Neural cell (in vitro differentiated cells): ENCODE measurements at regions not wholly inside any gene's neighbourhood (a gene's known extent, or its start where the extent isn't known, plus 50 kb on each side); places are given as distances from the start of the nearest gene placed in this dataset.

Experiments
- H2AFZ ChIP-seq: fragments of 200-600, 300-800 bp; sonication (generic), shearing (Covaris generic); 2 replicates; pipeline ENCODE4 v1.6.0; 2014; ENCODE audit warnings: low read depth, mild to moderate bottlenecking, antibody characterized with exemption, low read length, moderate library complexity
- H3F3A ChIP-seq: fragments of 200-600 bp; shearing (Covaris generic); 2 replicates; pipeline ENCODE4 v1.6.1; 2016; ENCODE audit warnings: mild to moderate bottlenecking, moderate library complexity, mixed read lengths, antibody characterized with exemption, low read length; ENCODE audit not compliant: insufficient read depth, poor library complexity, severe bottlenecking
- H3K27ac ChIP-seq: fragments of 200-600, 300-800 bp; sonication (generic), shearing (Covaris generic); 2 replicates; pipeline ENCODE4 v1.5.1; 2014; ENCODE audit warnings: mild to moderate bottlenecking, low read length, moderate library complexity
- H3K27me3 ChIP-seq: fragments of 300-800, 200-600 bp; sonication (generic), shearing (Covaris generic); 2 replicates; pipeline ENCODE4 v1.6.0; 2014; ENCODE audit warnings: mild to moderate bottlenecking, low read depth, low read length, moderate library complexity; ENCODE audit not compliant: insufficient read depth
- H3K36me3 ChIP-seq: fragments of 300-800, 200-600 bp; sonication (generic), shearing (Covaris generic); 2 replicates; pipeline ENCODE4 v1.5.1; 2014; ENCODE audit warnings: mild to moderate bottlenecking, antibody characterized with exemption, low read length, moderate library complexity; ENCODE audit not compliant: insufficient read depth
- H3K4me2 ChIP-seq: fragments of 300-800, 200-600 bp; sonication (generic), shearing (Covaris generic); 2 replicates; pipeline ENCODE4 v1.6.0; 2014; ENCODE audit warnings: mild to moderate bottlenecking, low read length
- H3K4me3 ChIP-seq: fragments of 300-800, 200-600 bp; sonication (generic), shearing (Covaris generic); 2 replicates; pipeline ENCODE4 v1.5.1; 2014; ENCODE audit warnings: mild to moderate bottlenecking, low read length, moderate library complexity
- H3K79me2 ChIP-seq: fragments of 200-600 bp; shearing (Covaris generic); replicated peaks from 2 replicates; pipeline ENCODE4 v1.6.0; 2014; ENCODE audit warnings: mild to moderate bottlenecking, low read length, moderate library complexity; ENCODE audit not compliant: insufficient read depth
- H3K9ac ChIP-seq: fragments of 300-800, 200-600 bp; sonication (generic), shearing (Covaris generic); 2 replicates; pipeline ENCODE4 v1.6.1; 2016; ENCODE audit warnings: mild to moderate bottlenecking, low read length, mixed read lengths
- H3K9me2 ChIP-seq: fragments of 200-600 bp; shearing (Covaris generic); 2 replicates; pipeline ENCODE4 v1.6.1; 2016; ENCODE audit warnings: mild to moderate bottlenecking, low read length, mixed read lengths; ENCODE audit not compliant: insufficient read depth
- H3K9me3 ChIP-seq: fragments of 200-600, 300-800 bp; sonication (generic), shearing (Covaris generic); 2 replicates; pipeline ENCODE4 v1.6.1; 2016; ENCODE audit warnings: mild to moderate bottlenecking, mixed run types, low read length, moderate library complexity, mixed read lengths
- H4K20me1 ChIP-seq: fragments of 200-600 bp; shearing (Covaris generic); 2 replicates; pipeline ENCODE4 v1.6.1; 2016; ENCODE audit warnings: mild to moderate bottlenecking, mixed run types; ENCODE audit not compliant: insufficient read depth
- CTCF ChIP-seq: fragments of 450-650 bp; IDR thresholded peaks from 2 replicates; pipeline ENCODE4 v1.5.1; 2014; ENCODE audit warnings: antibody characterized with exemption, mild to moderate bottlenecking, moderate library complexity; ENCODE audit not compliant: poor library complexity, severe bottlenecking
- EP300 ChIP-seq: fragments of 450-650 bp; conservative IDR thresholded peaks from 2 replicates; pipeline ENCODE4 v1.6.1; 2014; ENCODE audit warnings: antibody characterized with exemption, mild to moderate bottlenecking, moderate library complexity; ENCODE audit not compliant: poor library complexity, severe bottlenecking
- EZH2 ChIP-seq: fragments of 200-600, 300-800 bp; shearing (Covaris generic), sonication (generic); IDR thresholded peaks from 2 replicates; pipeline ENCODE4 v1.6.1; 2014; ENCODE audit warnings: antibody characterized with exemption, low read length, borderline replicate concordance, mild to moderate bottlenecking; ENCODE audit not compliant: insufficient read depth, poor library complexity, severe bottlenecking
- MXI1 ChIP-seq: fragments of 450-650 bp; conservative IDR thresholded peaks from 2 replicates; pipeline ENCODE4 v1.6.1; 2014; ENCODE audit warnings: antibody characterized with exemption, mild to moderate bottlenecking; ENCODE audit not compliant: poor library complexity, severe bottlenecking
- POLR2AphosphoS5 ChIP-seq: IDR thresholded peaks from 2 replicates; pipeline ENCODE4 v1.6.1; 2012
- RAD21 ChIP-seq: fragments of 450-650 bp; conservative IDR thresholded peaks from 2 replicates; pipeline ENCODE4 v1.6.1; 2014; ENCODE audit warnings: antibody characterized with exemption, mild to moderate bottlenecking, moderate library complexity
- REST ChIP-seq: IDR thresholded peaks from 2 replicates; pipeline ENCODE4 v1.6.1; 2012; ENCODE audit warnings: borderline replicate concordance
- SMC3 ChIP-seq: fragments of 450-650 bp; conservative IDR thresholded peaks from 2 replicates; pipeline ENCODE4 v1.6.1; 2014; ENCODE audit warnings: antibody characterized with exemption, mild to moderate bottlenecking, moderate library complexity; ENCODE audit not compliant: poor library complexity
- TAF1 ChIP-seq: IDR thresholded peaks from 2 replicates; pipeline ENCODE4 v1.6.1; 2012; ENCODE audit warnings: low read depth

GRCh38 chr13:76349700-76350099 lies 536.5 kb downstream of the KCTD12 start:
- Histone ChIP-seq H3K27ac (no peak overlapping the region), H3K4me2 (no peak overlapping the region), H4K20me1 (no peaks in the 10 kb centered on the region), H3K9me3 (no peaks in the 10 kb centered on the region), H3K4me3 (no peak overlapping the region), H3K36me3 (no peaks in the 10 kb centered on the region), H3K9me2 (no peaks in the 10 kb centered on the region), H3K27me3 (no peaks in the 10 kb centered on the region), H3K79me2 (no peaks in the 10 kb centered on the region), H3K9ac (no peak overlapping the region), H3F3A (no peaks in the 10 kb centered on the region), H2AFZ (no peak overlapping the region)
- TF ChIP-seq REST, result no peak
- no peak for TF ChIP-seq EP300
- TF ChIP-seq EZH2, result no peak
- TF ChIP-seq MXI1, result no peak
- TF ChIP-seq TAF1, result no peak

GRCh38 chr13:76339649-76340048 lies 546.6 kb downstream of the KCTD12 start:
- Histone ChIP-seq H3K4me3 (no peak overlapping the region), H2AFZ (no peak overlapping the region), H3K79me2 (no peaks in the 10 kb centered on the region), H3K9me2 (no peaks in the 10 kb centered on the region), H3F3A (no peaks in the 10 kb centered on the region), H3K27me3 (no peaks in the 10 kb centered on the region), H4K20me1 (no peaks in the 10 kb centered on the region), H3K36me3 (no peaks in the 10 kb centered on the region), H3K27ac (no peak overlapping the region), H3K9ac (no peak overlapping the region), H3K9me3 (peaks cover 2% of the 10 kb centered on the region), H3K4me2 (no peak overlapping the region)
- TF ChIP-seq POLR2AphosphoS5, result no peak
- TF ChIP-seq EZH2, result no peak
- no peak for TF ChIP-seq CTCF
- no peak for TF ChIP-seq SMC3
- TF ChIP-seq REST, result no peak
- no peak for TF ChIP-seq TAF1
- no peak for TF ChIP-seq RAD21
- TF ChIP-seq EP300, result no peak
- no peak for TF ChIP-seq MXI1
